SH-SY5Y (cell line): ENCODE measurements at regions not wholly inside any gene's neighbourhood (a gene's known extent, or its start where the extent isn't known, plus 50 kb on each side); places are given as distances from the start of the nearest gene placed in this dataset.

Experiments used
- GATA2 ChIP-seq: IDR thresholded peaks from 2 replicates; pipeline ENCODE4 v1.6.1; 2011; ENCODE audit warnings: mild to moderate bottlenecking, low read depth, low read length
- GATA3 ChIP-seq: IDR thresholded peaks from 2 replicates; pipeline ENCODE4 v1.6.1; 2011; ENCODE audit warnings: low read depth, mild to moderate bottlenecking, low read length, moderate library complexity

DNA sequence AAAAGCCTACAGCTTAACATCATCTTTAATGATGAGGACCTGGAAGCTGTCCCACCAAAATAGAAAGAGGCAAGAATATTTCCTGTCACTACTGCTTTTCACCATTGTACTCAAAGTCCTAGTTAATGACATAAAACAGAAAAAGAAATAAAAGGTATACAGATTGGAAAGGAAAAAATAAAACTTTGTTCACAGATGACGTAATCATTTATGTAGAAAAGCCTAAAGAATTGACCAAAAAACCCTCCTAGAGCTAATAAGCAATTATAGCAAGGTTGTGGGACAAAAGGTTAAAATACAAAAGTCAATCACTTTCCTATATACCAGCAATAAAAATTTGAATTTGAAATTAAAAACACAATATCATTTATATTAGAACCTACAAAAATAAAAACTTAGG lies 97.2 kb upstream of the MDGA2 start:
- TF ChIP-seq GATA3 (no peak), GATA2 (no peak)

DNA sequence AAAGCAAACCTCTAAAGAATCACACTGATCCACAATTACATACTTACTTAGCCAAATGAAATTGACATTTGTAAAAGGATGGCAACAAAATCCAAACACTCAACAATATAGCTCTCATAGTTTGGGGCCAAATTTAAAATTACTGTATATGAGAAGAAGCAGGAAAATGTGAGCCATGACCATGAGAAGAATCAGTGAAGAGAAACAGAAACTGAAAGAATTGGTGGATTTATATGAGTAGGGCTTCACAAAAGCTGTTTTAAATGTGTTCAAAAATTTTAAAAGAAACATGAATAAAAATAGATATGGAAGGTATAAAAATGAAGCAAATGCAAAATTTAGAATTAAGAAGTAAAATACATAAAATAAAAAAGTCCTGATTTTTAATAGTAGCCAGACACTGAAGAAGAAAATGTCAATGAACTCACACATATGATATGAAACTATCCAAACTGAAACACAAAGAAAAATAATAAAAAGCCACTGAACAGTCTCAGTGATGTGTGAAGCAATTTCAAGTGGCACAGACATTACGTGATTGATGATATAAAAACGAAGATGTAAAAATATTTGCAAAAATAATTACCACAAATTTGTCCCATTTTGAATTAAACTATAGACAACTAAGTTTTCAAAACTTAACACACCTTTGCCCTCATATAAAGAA lies 87.9 kb upstream of the MDGA2 start:
- TF ChIP-seq GATA3 (no peak), GATA2 (no peak)

DNA sequence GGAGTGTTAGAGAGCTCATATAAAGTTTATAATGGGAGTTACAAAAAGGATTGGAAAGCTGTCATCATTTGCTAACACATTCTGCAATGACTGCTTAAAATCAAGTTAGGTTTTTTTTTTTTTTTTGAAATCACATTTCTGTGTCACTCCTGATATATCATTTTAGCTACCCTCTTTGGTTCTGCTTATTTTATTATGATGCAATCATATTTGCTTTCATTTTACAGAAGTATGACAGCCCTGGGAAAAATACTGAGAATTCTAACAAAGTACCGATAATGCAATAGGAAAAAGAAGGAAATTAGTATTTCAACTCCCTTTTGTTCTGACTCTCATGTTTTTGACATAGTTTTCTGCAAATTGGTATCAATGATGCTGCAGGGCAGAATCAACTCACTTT lies 71.6 kb upstream of the MDGA2 start:
- TF ChIP-seq GATA2 = no peak
- TF ChIP-seq GATA3 = no peak

DNA sequence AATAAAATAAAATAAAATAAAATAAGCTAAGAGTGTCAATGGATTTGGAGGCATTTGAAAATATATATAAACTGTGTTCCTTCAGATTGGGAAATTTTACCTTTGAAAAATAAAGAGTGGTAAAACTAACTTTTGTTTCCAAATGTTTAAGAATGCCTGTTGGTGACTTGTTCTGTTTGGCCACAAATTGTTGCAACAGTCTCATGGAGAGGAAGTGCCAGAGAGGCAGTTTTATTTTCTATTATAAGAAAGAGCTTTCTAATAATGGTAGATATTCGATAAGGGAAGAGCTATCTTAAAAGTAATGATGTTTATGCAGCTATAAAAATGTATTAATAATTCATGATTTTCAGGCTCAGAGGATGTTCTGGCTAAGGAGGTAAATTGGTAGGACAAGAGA lies 68.8 kb upstream of the MDGA2 start:
- TF ChIP-seq GATA3 = no peak
- TF ChIP-seq GATA2 = no peak

DNA sequence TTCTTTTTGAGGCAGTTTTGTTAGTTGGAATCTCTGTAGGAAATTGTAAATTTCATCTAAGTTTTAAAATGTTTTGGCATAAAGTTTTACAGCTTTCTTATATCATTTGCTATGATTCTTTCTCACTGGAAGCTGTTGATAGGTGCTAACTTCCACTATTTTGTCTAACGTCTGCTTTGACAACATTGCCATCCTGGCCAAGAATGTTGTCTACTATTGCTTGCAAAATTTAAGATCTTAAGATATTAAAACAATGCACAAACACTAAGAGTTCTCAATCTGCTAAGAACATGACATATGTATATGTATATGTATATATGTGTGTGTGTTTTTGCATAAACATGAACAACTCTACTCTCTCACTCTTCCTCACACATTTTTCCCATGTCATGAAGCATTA lies 64.1 kb upstream of the MDGA2 start:
- TF ChIP-seq GATA3 (no peak), GATA2 (no peak)

DNA sequence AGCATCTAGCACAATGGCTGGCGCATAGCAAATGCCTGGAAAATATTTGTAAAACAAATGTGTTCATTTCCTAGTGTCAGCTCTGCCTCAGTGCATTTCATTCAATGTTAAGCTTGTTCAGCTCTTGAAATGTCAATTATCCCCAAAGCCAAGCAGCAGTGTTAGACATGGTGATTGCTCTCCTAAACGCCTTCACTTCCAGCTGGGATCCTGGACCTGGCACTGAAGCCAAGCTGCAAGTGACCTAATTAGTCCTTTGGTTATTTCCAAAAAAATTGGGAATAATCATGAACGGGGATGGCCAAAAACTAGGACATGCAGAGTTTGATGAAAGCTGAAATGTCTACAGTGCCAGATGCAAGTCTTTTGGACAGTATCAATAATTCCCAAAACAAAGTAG lies 54.9 kb upstream of the MDGA2 start:
- TF ChIP-seq GATA3 (no peak), GATA2 (no peak)
